ES-I3 (cell line): ENCODE measurements at regions not wholly inside any gene's neighbourhood (a gene's known extent, or its start where the extent isn't known, plus 50 kb on each side); places are given as distances from the start of the nearest gene placed in this dataset.

Experiments used
- H3K36me3 ChIP-seq: 2 replicates; pipeline ENCODE4 v1.6.1; 2013; ENCODE audit warnings: mild to moderate bottlenecking, low read length, control low read depth, moderate library complexity; ENCODE audit not compliant: insufficient read depth
- H3K4me1 ChIP-seq: 2 replicates; pipeline ENCODE4 v1.6.1; 2013; ENCODE audit warnings: mild to moderate bottlenecking, control low read depth, low read length; ENCODE audit not compliant: insufficient read depth
- H3K9ac ChIP-seq: 2 replicates; pipeline ENCODE4 v1.6.1; 2013; ENCODE audit warnings: low read depth, mild to moderate bottlenecking, low read length, moderate library complexity
- H3K9me3 ChIP-seq: 2 replicates; pipeline ENCODE4 v1.6.1; 2013; ENCODE audit warnings: mild to moderate bottlenecking, low read length, moderate library complexity; ENCODE audit not compliant: control insufficient read depth, insufficient read depth

- no peak overlapping the region for H3K9ac ChIP-seq
- no peaks in the 10 kb centered on the region for H3K9me3 ChIP-seq
- H3K4me1 ChIP-seq, result 0 out of 2 replicates have a peak, but pooled peaks cover 4% of the 10 kb centered on the region
- no peaks in the 10 kb centered on the region for H3K36me3 ChIP-seq
Observed at GRCh38 chr9:78596346-78596745, 299.4 kb downstream of the PSAT1 start.

GRCh38 chr9:78598120-78598519 is 301.2 kb downstream of the PSAT1 start:
- Histone ChIP-seq H3K36me3 (no peaks in the 10 kb centered on the region), H3K4me1 (0 out of 2 replicates have a peak, but pooled peaks cover 4% of the 10 kb centered on the region)

GRCh38 chr9:78599926-78600325 is 303.0 kb downstream of the PSAT1 start:
- Histone ChIP-seq H3K9me3 (no peaks in the 10 kb centered on the region), H3K36me3 (no peaks in the 10 kb centered on the region), H3K4me1 (peaks cover 6% of the 10 kb centered on the region; the same call in 1 of the 2 replicates), H3K9ac (no peak overlapping the region)

More at GRCh38 chr9:78598120-78598519, 301.2 kb downstream of the PSAT1 start:
- Histone ChIP-seq H3K9ac (no peak overlapping the region), H3K9me3 (no peaks in the 10 kb centered on the region)

GRCh38 chr9:78601957-78602565 is 305.1 kb downstream of the PSAT1 start:
- Histone ChIP-seq H3K9ac (no peak overlapping the region), H3K4me1 (peaks cover 13% of the 10 kb centered on the region), H3K36me3 (no peaks in the 10 kb centered on the region), H3K9me3 (no peaks in the 10 kb centered on the region)

- no peak overlapping the region for H3K9ac ChIP-seq
- no peaks in the 10 kb centered on the region for H3K36me3 ChIP-seq
- H3K9me3 ChIP-seq, result no peaks in the 10 kb centered on the region
- H3K4me1 ChIP-seq, result peaks cover 9% of the 10 kb centered on the region
Observed at GRCh38 chr9:78605041-78606000, 308.4 kb downstream of the PSAT1 start.

DNA sequence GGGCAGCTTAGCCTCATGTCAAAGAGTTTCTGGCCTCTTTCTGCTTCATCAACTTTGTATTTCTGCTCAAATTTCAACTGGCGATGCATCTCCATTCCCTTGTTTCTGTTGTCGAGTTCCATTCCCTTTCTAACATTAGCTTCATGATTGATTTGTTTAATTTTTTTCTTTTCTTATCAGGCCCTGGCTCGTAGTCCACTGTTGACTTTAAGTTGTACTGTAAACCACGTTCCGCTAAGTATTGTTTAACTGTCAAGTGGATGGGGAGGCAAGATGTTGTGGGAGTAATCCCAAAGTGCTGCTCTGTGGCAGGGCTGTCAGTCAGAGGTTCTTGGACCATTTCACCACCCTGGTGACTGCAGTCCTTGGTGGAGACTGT is 309.1 kb downstream of the PSAT1 start:
- Histone ChIP-seq H3K36me3 (no peaks in the 10 kb centered on the region), H3K4me1 (peaks cover 9% of the 10 kb centered on the region), H3K9ac (no peak overlapping the region), H3K9me3 (no peaks in the 10 kb centered on the region)

- H3K9ac ChIP-seq, result no peak overlapping the region
- H3K4me1 ChIP-seq, result peaks cover 9% of the 10 kb centered on the region
- no peaks in the 10 kb centered on the region for H3K36me3 ChIP-seq
- H3K9me3 ChIP-seq, result no peaks in the 10 kb centered on the region
Observed at GRCh38 chr9:78607853-78608252, 310.9 kb downstream of the PSAT1 start.

DNA sequence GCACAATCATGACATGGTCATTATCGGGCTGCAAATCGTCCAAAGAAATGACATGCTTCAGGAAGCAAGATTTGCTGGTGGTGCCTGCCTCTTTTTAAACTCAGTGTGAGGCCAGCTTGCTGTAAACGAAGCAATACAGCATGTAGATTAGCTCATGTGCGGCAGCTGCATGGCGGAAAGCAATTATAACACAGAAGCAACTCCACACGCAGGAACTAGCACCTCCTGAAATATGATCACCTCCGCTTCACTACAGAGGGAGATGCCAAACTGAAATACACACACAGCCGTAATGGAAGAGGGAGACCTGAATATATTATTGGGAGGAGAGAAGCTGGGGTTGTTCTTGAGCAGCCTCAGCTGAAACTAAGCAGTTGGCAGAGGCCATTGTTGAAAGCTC is 312.5 kb downstream of the PSAT1 start:
- H3K9me3 ChIP-seq, result no peaks in the 10 kb centered on the region
- H3K4me1 ChIP-seq, result peaks cover 9% of the 10 kb centered on the region
- H3K36me3 ChIP-seq, result no peaks in the 10 kb centered on the region
- no peak overlapping the region for H3K9ac ChIP-seq

DNA sequence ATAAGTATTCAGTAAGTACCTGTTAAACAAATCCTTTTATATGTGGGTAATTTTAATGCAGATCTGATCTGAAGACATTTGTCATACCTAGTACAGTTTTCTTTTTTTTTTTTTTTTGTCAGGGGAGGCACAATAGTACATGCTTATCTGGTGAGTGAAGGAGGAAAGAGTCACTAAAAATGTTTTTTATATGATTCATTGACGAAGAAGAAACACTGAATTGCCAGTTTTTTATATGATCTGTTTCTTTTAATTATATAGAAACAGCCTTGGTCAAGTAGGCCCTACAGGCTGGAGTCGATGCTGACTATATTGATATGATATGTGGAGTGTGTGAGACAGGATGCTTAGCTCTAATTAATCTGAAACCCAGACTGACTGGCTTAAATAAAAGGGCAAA is 315.2 kb downstream of the PSAT1 start:
- no peaks in the 10 kb centered on the region for H3K36me3 ChIP-seq
- H3K4me1 ChIP-seq, result no peaks in the 10 kb centered on the region

GRCh38 chr9:78613006-78613405 is 316.1 kb downstream of the PSAT1 start:
- H3K4me1 ChIP-seq, result no peaks in the 10 kb centered on the region
- no peak overlapping the region for H3K9ac ChIP-seq
- H3K36me3 ChIP-seq, result no peaks in the 10 kb centered on the region
- H3K9me3 ChIP-seq, result no peaks in the 10 kb centered on the region

More for the DNA sequence above, 315.2 kb downstream of the PSAT1 start:
- Histone ChIP-seq H3K9ac (no peak overlapping the region), H3K9me3 (no peaks in the 10 kb centered on the region)

- Histone ChIP-seq H3K4me1 (no peaks in the 10 kb centered on the region), H3K9ac (no peak overlapping the region), H3K36me3 (no peaks in the 10 kb centered on the region)
Observed at GRCh38 chr9:78614892-78615291, 318.0 kb downstream of the PSAT1 start.

DNA sequence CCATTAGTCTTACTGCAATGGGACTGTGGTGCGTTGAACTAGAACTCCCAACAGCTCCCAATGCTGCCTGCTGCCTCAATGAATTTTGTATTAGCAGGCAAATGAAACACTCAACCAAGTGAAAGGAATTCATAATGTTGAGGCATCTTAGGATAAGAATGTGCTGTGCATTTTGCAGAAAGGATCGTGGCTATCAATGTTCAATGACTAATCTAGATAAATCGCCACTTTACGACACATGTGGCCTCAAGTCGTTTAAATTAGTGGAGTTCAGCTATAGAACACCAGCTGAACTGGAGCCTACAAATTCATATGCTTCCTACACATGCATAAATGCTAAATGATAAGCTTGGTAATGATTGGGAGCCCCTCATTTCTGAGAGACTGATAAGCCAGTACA is 318.4 kb downstream of the PSAT1 start:
- Histone ChIP-seq H3K9ac (no peak overlapping the region), H3K36me3 (no peaks in the 10 kb centered on the region), H3K9me3 (no peaks in the 10 kb centered on the region), H3K4me1 (no peaks in the 10 kb centered on the region)

More at GRCh38 chr9:78614892-78615291, 318.0 kb downstream of the PSAT1 start:
- H3K9me3 ChIP-seq, result no peaks in the 10 kb centered on the region

DNA sequence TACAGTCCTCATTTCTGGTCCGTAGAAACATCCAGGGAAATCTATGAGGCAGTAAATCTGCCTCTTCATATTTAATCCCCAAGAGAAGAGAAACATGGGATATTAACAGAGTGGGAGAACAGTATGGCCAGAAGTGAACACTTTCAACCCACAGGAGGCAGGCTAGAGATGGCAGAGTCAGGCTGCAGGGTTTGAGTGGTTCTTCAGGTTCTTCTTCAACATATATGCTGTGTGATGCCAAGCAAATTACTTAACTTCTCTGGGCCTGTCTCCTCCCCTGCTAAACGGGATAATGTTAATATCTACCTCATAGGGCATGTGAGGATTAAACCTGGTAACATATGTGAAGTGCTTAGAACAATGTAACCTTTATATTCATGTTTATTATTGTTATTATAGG is 321.8 kb downstream of the PSAT1 start:
- Histone ChIP-seq H3K9ac (no peak overlapping the region), H3K36me3 (no peaks in the 10 kb centered on the region), H3K9me3 (no peaks in the 10 kb centered on the region), H3K4me1 (no peaks in the 10 kb centered on the region)

DNA sequence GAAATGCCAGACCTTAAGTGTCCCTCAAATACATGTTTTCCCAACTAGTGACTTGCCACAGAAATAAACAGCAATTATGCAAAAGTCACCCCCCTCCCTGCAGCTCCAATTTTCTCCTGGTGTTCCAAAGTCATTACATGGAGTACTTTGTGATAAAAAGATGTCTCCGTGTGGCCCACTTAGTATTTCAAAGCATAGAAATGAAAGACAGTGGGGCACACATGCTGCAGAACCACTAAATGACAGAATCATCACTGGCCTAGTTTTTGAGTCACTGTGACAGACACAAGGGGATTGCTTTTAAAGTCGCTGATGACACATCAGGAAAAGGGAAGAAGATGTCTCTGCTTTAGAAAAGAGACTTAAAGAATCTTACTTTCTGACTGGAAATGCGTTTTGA is 323.4 kb downstream of the PSAT1 start:
- H3K9ac ChIP-seq, result no peak overlapping the region
- no peaks in the 10 kb centered on the region for H3K4me1 ChIP-seq
- H3K36me3 ChIP-seq, result no peaks in the 10 kb centered on the region
- no peaks in the 10 kb centered on the region for H3K9me3 ChIP-seq

- H3K4me1 ChIP-seq, result no peaks in the 10 kb centered on the region
Observed at GRCh38 chr9:78620764-78621163, 323.8 kb downstream of the PSAT1 start.

More at GRCh38 chr9:78620764-78621163, 323.8 kb downstream of the PSAT1 start:
- no peaks in the 10 kb centered on the region for H3K9me3 ChIP-seq
- H3K36me3 ChIP-seq, result no peaks in the 10 kb centered on the region
- H3K9ac ChIP-seq, result no peak overlapping the region
